ENCODE measurements at regions not wholly inside any gene's neighbourhood (a gene's known extent, or its start where the extent isn't known, plus 50 kb on each side); places are given as distances from the start of the nearest gene placed in this dataset.
A peak's percentile ranks its signal among the peaks of the same experiment; 100 is the strongest.
"Not testable (repeated sequence)": the region's sequence is repeated elsewhere in the genome, so short reads cannot be mapped to it uniquely, and the experiment has no call there.

- H3K4me1 Mint-ChIP-seq: no peaks in the 10 kb centered on the region
- no peaks in the 10 kb centered on the region for H3K9me3 Mint-ChIP-seq
- H3K27ac Mint-ChIP-seq: no peak overlapping the region
- peaks cover 5% of the 10 kb centered on the region for H3K27me3 Mint-ChIP-seq
- no peaks in the 10 kb centered on the region for H3K36me3 Mint-ChIP-seq
- H3K4me3 Mint-ChIP-seq: no peak overlapping the region
- DNase-seq: no peak
Measured at GRCh38 chr2:204161886-204162285, 225.3 kb downstream of the ICOS start.

GRCh38 chr2:204166961-204167360, 230.4 kb downstream of the ICOS start:
- no peaks in the 10 kb centered on the region for H3K27me3 Mint-ChIP-seq
- H3K4me1 Mint-ChIP-seq: no peaks in the 10 kb centered on the region
- H3K4me3 Mint-ChIP-seq: no peak overlapping the region
- H3K27ac Mint-ChIP-seq: no peak overlapping the region
- no peaks in the 10 kb centered on the region for H3K9me3 Mint-ChIP-seq
- DNase-seq: no peak
- no peaks in the 10 kb centered on the region for H3K36me3 Mint-ChIP-seq

GRCh38 chr2:204167670-204168069, 231.1 kb downstream of the ICOS start:
- not testable (repeated sequence) for DNase-seq, H3K27ac Mint-ChIP-seq, H3K27me3 Mint-ChIP-seq, H3K4me3 Mint-ChIP-seq, H3K4me1 Mint-ChIP-seq, H3K9me3 Mint-ChIP-seq, H3K36me3 Mint-ChIP-seq

GRCh38 chr2:204170411-204170810, 233.8 kb downstream of the ICOS start:
- Mint-ChIP-seq H3K4me3 (no peak overlapping the region), H3K4me1 (no peaks in the 10 kb centered on the region), H3K27ac (no peak overlapping the region), H3K36me3 (no peaks in the 10 kb centered on the region), H3K9me3 (no peaks in the 10 kb centered on the region), H3K27me3 (no peaks in the 10 kb centered on the region)
- DNase-seq: no peak

DNA sequence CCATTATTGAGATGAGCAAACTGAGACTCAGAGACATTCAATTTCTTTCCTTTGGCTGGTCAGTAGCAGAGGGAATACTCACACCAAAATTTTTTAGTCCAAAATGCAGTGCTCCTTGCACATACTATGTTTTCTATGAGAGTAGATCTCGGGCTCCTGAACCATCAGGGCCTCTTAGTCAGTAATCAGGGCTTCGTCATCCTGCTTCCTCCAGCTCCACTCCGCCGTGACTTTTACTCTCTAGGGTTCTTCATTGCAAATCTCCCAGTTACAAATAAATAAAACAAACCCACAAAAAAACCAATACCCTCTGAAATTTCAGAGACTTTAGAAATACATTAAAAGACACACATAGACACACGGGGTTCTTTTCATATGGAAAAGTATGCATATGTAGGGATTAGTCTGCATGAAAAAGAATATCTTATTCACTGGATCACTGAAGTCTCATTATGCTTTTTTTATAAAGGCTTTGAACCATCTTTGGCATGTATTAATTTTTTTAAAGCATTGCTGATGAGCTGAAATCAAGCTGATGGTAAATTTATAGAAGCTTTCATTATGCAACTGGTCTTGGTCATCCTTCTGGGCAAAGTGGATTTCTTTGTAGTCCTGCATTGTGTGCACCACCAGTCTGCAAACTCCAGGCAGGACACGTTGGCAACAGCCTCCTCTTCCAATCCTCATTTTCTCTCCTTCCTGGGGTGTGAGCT, 235.0 kb downstream of the ICOS start:
- H3K9me3 Mint-ChIP-seq: no peaks in the 10 kb centered on the region
- no peak overlapping the region for H3K27ac Mint-ChIP-seq
- H3K27me3 Mint-ChIP-seq: no peaks in the 10 kb centered on the region
- H3K4me3 Mint-ChIP-seq: no peak overlapping the region
- H3K4me1 Mint-ChIP-seq: no peaks in the 10 kb centered on the region
- H3K36me3 Mint-ChIP-seq: no peaks in the 10 kb centered on the region
- DNase-seq: no peak

DNA sequence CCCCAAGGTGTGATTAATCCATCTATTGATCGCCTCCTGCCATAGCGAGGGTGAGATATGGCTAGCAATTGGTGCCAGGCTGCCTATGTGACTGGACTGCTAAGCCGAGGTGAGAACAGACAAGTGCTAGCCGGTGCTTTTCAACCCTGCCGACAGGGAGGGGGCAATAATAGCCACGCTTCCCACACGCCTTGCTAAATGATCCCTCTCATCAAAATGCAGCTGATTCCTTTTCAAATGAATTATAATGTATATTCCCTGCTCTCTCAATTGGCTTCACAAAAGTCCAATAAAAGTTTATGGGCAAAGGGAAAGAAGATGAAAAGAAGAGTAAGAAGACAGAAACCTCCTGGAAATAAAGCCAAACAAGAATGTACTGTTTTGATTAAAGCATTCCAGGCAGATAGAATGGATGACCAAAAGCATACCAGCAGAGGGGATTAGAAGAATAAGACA, 235.6 kb downstream of the ICOS start:
- H3K27ac Mint-ChIP-seq: no peak overlapping the region
- no peaks in the 10 kb centered on the region for H3K4me1 Mint-ChIP-seq
- no peaks in the 10 kb centered on the region for H3K36me3 Mint-ChIP-seq
- DNase-seq: no peak
- peaks cover 4% of the 10 kb centered on the region for H3K27me3 Mint-ChIP-seq
- no peak overlapping the region for H3K4me3 Mint-ChIP-seq
- H3K9me3 Mint-ChIP-seq: no peaks in the 10 kb centered on the region

DNA sequence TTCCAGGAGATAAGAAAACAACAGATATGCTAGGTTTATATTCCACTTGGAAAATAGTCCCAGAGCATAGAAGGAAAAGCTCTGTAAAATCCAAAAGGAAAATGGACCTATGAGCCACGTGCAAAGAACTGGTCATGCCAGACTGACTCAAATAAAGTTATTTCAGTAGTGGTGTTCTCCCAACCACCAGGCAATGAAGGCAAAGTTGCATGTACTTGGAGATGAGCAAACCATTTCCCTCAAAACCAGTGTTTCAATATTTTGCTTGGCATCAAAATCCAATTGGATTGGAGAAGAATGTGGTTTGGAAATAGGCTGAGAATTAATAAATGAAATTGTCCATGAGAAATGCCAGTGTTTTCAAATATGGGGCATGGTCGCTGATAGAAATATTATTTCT, 237.5 kb downstream of the ICOS start:
- no peaks in the 10 kb centered on the region for H3K9me3 Mint-ChIP-seq
- H3K27ac Mint-ChIP-seq: no peak overlapping the region
- peaks cover 10% of the 10 kb centered on the region for H3K27me3 Mint-ChIP-seq
- DNase-seq: no peak
- peaks cover 3% of the 10 kb centered on the region for H3K4me1 Mint-ChIP-seq
- H3K36me3 Mint-ChIP-seq: no peaks in the 10 kb centered on the region
- no peak overlapping the region for H3K4me3 Mint-ChIP-seq

GRCh38 chr2:204175552-204176271, 239.1 kb downstream of the ICOS start:
- Mint-ChIP-seq H3K27ac (no peak overlapping the region), H3K9me3 (no peaks in the 10 kb centered on the region), H3K36me3 (no peaks in the 10 kb centered on the region), H3K4me3 (no peak overlapping the region), H3K27me3 (peaks cover 10% of the 10 kb centered on the region), H3K4me1 (peaks cover 3% of the 10 kb centered on the region)
- DNase-seq: no peak

GRCh38 chr2:204176306-204176705, 239.7 kb downstream of the ICOS start:
- DNase-seq: no peak
- Mint-ChIP-seq H3K4me3 (no peak overlapping the region), H3K36me3 (no peaks in the 10 kb centered on the region), H3K27ac (no peak overlapping the region), H3K27me3 (peaks cover 10% of the 10 kb centered on the region), H3K9me3 (no peaks in the 10 kb centered on the region), H3K4me1 (peaks cover 3% of the 10 kb centered on the region)

- Mint-ChIP-seq H3K4me3 (no peak overlapping the region), H3K27me3 (peaks cover 15% of the 10 kb centered on the region), H3K36me3 (no peaks in the 10 kb centered on the region), H3K4me1 (peaks cover 3% of the 10 kb centered on the region), H3K27ac (no peak overlapping the region), H3K9me3 (no peaks in the 10 kb centered on the region)
- no peak for DNase-seq
Measured at GRCh38 chr2:204177251-204177976, 240.9 kb downstream of the ICOS start.

GRCh38 chr2:204177977-204178522, 241.5 kb downstream of the ICOS start:
- Mint-ChIP-seq H3K27me3 (peaks cover 15% of the 10 kb centered on the region), H3K9me3 (no peaks in the 10 kb centered on the region), H3K27ac (no peak overlapping the region), H3K36me3 (no peaks in the 10 kb centered on the region), H3K4me3 (no peak overlapping the region), H3K4me1 (peaks cover 3% of the 10 kb centered on the region)
- DNase-seq: peak; percentile 62

DNA sequence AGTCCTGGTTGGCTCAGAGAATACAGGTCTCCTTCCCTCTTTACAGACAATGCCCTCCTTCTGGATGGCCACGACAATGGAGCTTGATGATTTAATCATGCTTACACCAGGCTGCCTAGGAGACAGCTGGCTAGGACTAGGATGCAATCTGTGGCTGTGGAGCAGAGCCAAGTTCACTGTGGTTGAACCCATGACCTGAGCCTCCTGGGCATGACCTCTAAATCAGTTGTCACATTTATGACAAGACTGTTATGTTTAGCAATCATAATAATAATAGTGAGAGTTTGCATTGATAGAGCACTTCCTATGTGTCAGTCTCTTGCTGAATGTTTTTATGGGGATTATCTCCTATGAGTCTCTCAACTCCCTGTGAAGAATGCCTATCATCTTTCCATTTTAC, 244.1 kb downstream of the ICOS start:
- no peak overlapping the region for H3K4me3 Mint-ChIP-seq
- peaks cover 3% of the 10 kb centered on the region for H3K4me1 Mint-ChIP-seq
- no peak for DNase-seq
- no peaks in the 10 kb centered on the region for H3K36me3 Mint-ChIP-seq
- H3K27ac Mint-ChIP-seq: no peak overlapping the region
- H3K27me3 Mint-ChIP-seq: peaks cover 15% of the 10 kb centered on the region
- H3K9me3 Mint-ChIP-seq: no peaks in the 10 kb centered on the region

DNA sequence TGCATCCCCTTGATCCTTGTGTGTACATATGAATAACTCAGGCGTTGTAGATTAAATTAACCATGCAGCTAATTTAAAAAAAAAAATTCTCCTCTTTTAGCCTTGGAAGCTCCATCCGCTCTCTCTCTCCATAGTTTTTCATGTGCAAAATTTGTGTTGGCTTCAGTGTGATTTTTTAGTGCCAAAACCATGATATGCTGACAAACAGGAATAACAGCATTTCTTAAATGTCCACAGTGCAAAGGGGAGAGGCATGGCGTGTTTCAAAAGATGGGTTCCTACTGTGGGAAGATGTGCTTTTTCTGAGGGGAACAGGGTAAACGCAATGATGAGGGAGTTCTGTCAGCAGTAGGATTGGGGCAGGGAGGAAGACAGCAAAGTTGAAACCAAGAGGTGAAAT, 247.0 kb downstream of the ICOS start:
- Mint-ChIP-seq H3K27ac (no peak overlapping the region), H3K27me3 (peaks cover 7% of the 10 kb centered on the region), H3K4me1 (peaks cover 9% of the 10 kb centered on the region), H3K9me3 (no peaks in the 10 kb centered on the region), H3K36me3 (no peaks in the 10 kb centered on the region), H3K4me3 (no peak overlapping the region)
- no peak for DNase-seq

DNA sequence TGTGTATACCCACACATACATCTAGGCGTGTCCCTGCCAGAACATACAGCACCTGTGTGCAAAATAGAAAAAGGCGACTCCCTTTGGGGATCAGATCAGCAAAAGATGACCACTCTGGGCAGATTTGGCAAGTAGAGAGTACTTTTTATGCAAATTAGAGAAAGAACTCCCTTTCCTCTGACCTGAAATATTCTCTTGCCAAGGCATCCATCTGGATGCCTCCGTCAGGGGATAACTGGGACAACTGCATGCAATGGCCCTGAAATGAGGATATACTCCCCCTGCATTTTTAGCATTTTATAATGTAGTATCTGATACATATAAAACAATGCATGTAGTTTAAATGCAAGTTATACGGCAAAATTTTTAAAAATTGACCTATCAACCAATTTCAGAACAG, 247.7 kb downstream of the ICOS start:
- Mint-ChIP-seq H3K36me3 (no peaks in the 10 kb centered on the region), H3K27ac (no peak overlapping the region), H3K4me1 (peaks cover 9% of the 10 kb centered on the region)

More for the DNA sequence above, 247.7 kb downstream of the ICOS start:
- H3K9me3 Mint-ChIP-seq: no peaks in the 10 kb centered on the region
- no peak for DNase-seq
- no peak overlapping the region for H3K4me3 Mint-ChIP-seq
- peaks cover 4% of the 10 kb centered on the region for H3K27me3 Mint-ChIP-seq
